CD14-positive monocyte (primary cell): ENCODE measurements at regions not wholly inside any gene's neighbourhood (a gene's known extent, or its start where the extent isn't known, plus 50 kb on each side); places are given as distances from the start of the nearest gene placed in this dataset.

Experiments
- DNase-seq, 3 donors: peaks; one replicate each; pipeline ENCODE4 v3.0.0-alpha.2; 2011 to 2022
- H2AFZ ChIP-seq: 2 replicates; pipeline ENCODE4 v1.6.0; 2012; ENCODE audit warnings: mild to moderate bottlenecking, low read depth, low read length, inconsistent platforms; ENCODE audit not compliant: insufficient read depth, poor library complexity, severe bottlenecking
- H3K27ac ChIP-seq, 2 donors: 1 replicate in 1 of 2; 2 replicates in 1 of 2; pipeline ENCODE4 v1.5.1; 2012 to 2013; ENCODE audit warnings: low read length in 2 of 2, control low read depth in 1 of 2, inconsistent platforms in 1 of 2, low read depth in 1 of 2, mild to moderate bottlenecking in 1 of 2
- H3K27me3 ChIP-seq, 2 donors: one replicate each; pipeline versions ENCODE4 v1.6.0 to v1.6.1; 2011 to 2013; ENCODE audit warnings: low read length in 2 of 2; ENCODE audit not compliant: control insufficient read depth in 2 of 2, insufficient read depth in 2 of 2
- H3K36me3 ChIP-seq, 2 donors: replicated peaks in 1 of 2; 1 replicate in 1 of 2; 2 replicates in 1 of 2; pipeline versions ENCODE4 v1.5.1 to v1.6.1; 2012 to 2013; ENCODE audit warnings: low read length in 2 of 2, control low read depth in 1 of 2, inconsistent platforms in 1 of 2, mild to moderate bottlenecking in 1 of 2; ENCODE audit not compliant: insufficient read depth in 2 of 2, control insufficient read depth in 1 of 2
- H3K4me1 ChIP-seq, 2 donors: 1 replicate in 1 of 2; 2 replicates in 1 of 2; pipeline versions ENCODE4 v1.5.1 to v1.6.1; 2012 to 2013; ENCODE audit warnings: low read length in 2 of 2, control low read depth in 1 of 2, inconsistent platforms in 1 of 2, mild to moderate bottlenecking in 1 of 2, moderate library complexity in 1 of 2; ENCODE audit not compliant: insufficient read depth in 2 of 2, control insufficient read depth in 1 of 2
- H3K4me2 ChIP-seq: replicated peaks from 2 replicates; pipeline ENCODE3; 2012; ENCODE audit warnings: low read length, moderate library complexity, mild to moderate bottlenecking; ENCODE audit not compliant: poor library complexity, severe bottlenecking; ENCODE audit errors: extremely low read depth
- H3K4me3 ChIP-seq, 3 experiments: fragments of 200-600 bp in 1 of 3; sonication (generic) in 1 of 3; replicated peaks in 1 of 3; 1 replicate in 2 of 3; 2 replicates in 1 of 3; pipeline ENCODE4 v1.5.1; 2011 to 2013; ENCODE audit warnings: low read length in 3 of 3, mild to moderate bottlenecking in 3 of 3, control low read depth in 2 of 3, low read depth in 2 of 3, inconsistent platforms in 1 of 3, moderate library complexity in 1 of 3
- H3K79me2 ChIP-seq: 2 replicates; pipeline ENCODE4 v1.6.0; 2012; ENCODE audit warnings: mild to moderate bottlenecking, control low read depth, inconsistent platforms, low read length, moderate library complexity; ENCODE audit not compliant: insufficient read depth
- H3K9ac ChIP-seq: 2 replicates; pipeline ENCODE4 v1.6.0; 2017; ENCODE audit warnings: low read length, mild to moderate bottlenecking; ENCODE audit not compliant: insufficient read depth, poor library complexity, severe bottlenecking
- H3K9me3 ChIP-seq, 2 donors: replicated peaks in 1 of 2; 1 replicate in 1 of 2; 2 replicates in 1 of 2; pipeline versions ENCODE4 v1.5.1 to v1.6.1; 2012 to 2013; ENCODE audit warnings: low read length in 2 of 2, control low read depth in 1 of 2; ENCODE audit not compliant: control insufficient read depth in 1 of 2, insufficient read depth in 1 of 2
- H4K20me1 ChIP-seq: 2 replicates; pipeline ENCODE4 v1.6.0; 2012; ENCODE audit warnings: mild to moderate bottlenecking, low read length, control low read depth, moderate library complexity; ENCODE audit not compliant: insufficient read depth
- H3K27ac Mint-ChIP-seq, 7 donors: one replicate each; pipeline ENCODE4 v1.8.0; 2020; ENCODE audit warnings: mild to moderate bottlenecking in 7 of 7, mixed read lengths in 7 of 7, moderate library complexity in 6 of 7, inconsistent platforms in 2 of 7
- H3K27me3 Mint-ChIP-seq, 3 donors: one replicate each; pipeline ENCODE4 v1.8.0; 2021 to 2022; ENCODE audit warnings: low read depth in 3 of 3, mild to moderate bottlenecking in 3 of 3, mixed read lengths in 3 of 3, moderate library complexity in 3 of 3, inconsistent platforms in 1 of 3
- H3K36me3 Mint-ChIP-seq, 2 donors: one replicate each; pipeline ENCODE4 v1.8.0; 2020; ENCODE audit warnings: mixed read lengths in 2 of 2, inconsistent platforms in 1 of 2, mild to moderate bottlenecking in 1 of 2
- H3K4me1 Mint-ChIP-seq: one replicate; pipeline ENCODE4 v1.8.0; 2020; ENCODE audit warnings: mild to moderate bottlenecking, mixed read lengths
- H3K4me3 Mint-ChIP-seq, 2 donors: one replicate each; pipeline ENCODE4 v1.8.0; 2020; ENCODE audit warnings: mild to moderate bottlenecking in 2 of 2, mixed read lengths in 2 of 2, moderate library complexity in 1 of 2
- H3K9me3 Mint-ChIP-seq, 7 donors: one replicate each; pipeline ENCODE4 v1.8.0; 2020 to 2022; ENCODE audit warnings: mixed read lengths in 7 of 7, mild to moderate bottlenecking in 6 of 7, moderate library complexity in 6 of 7, inconsistent platforms in 2 of 7
- CTCF ChIP-seq: fragments of 200-600 bp; IDR thresholded peaks from one replicate; pipeline ENCODE4 v1.8.0; 2022; ENCODE audit warnings: antibody characterized with exemption, mild to moderate bottlenecking
- WGBS: methylation state at CpG from one replicate; pipeline ENCODE4 v1.1.5; 2013; ENCODE audit warnings: missing lambda C conversion rate; ENCODE audit not compliant: insufficient coverage; 5-methylcytosine and 5-hydroxymethylcytosine counted together
- intact Hi-C, 2 donors: fragments of 100-400 bp; cut with micrococcal nuclease; formaldehyde crosslinking; loops; one replicate each; pipeline versions ENCODE4 v1.15.0 to v1.15.1; 2023

- H3K27me3 Mint-ChIP-seq, result peaks cover 3 to 9% (median 5%) of the 10 kb centered on the region in 3 donors
- no peaks in the 10 kb centered on the region for H3K79me2 ChIP-seq
Observed at GRCh38 chr3:14001136-14001535, 121.3 kb upstream of the WNT7A start.

GRCh38 chr3:14000556-14000955, 120.7 kb upstream of the WNT7A start:
- Histone ChIP-seq H3K9me3 (peaks cover 2 to 13% of the 10 kb centered on the region in 2 donors), H2AFZ (no peak overlapping the region), H4K20me1 (no peaks in the 10 kb centered on the region), H3K79me2 (no peaks in the 10 kb centered on the region), H3K4me3 (no peak overlapping the region), H3K27me3 (no peaks in the 10 kb centered on the region), H3K36me3 (no peaks in the 10 kb centered on the region), H3K27ac (no peak overlapping the region), H3K4me1 (no peaks in the 10 kb centered on the region), H3K9ac (no peak overlapping the region), H3K4me2 (no peak overlapping the region)
- H3K4me1 Mint-ChIP-seq, result no peaks in the 10 kb centered on the region
- no peak for TF ChIP-seq CTCF
- peaks cover 3 to 9% (median 3%) of the 10 kb centered on the region in 3 donors for H3K27me3 Mint-ChIP-seq
- no peak overlapping the region for H3K27ac Mint-ChIP-seq
- no CpG with 5 or more reads among the region's 2 CpGs for WGBS
- intact Hi-C loops, result no loop called here
- peaks cover 0 to 22% (median 8%) of the 10 kb centered on the region in 7 donors for H3K9me3 Mint-ChIP-seq
- no peak overlapping the region for H3K4me3 Mint-ChIP-seq
- H3K36me3 Mint-ChIP-seq, result no peaks in the 10 kb centered on the region
- no peak for DNase-seq

More at GRCh38 chr3:14001136-14001535, 121.3 kb upstream of the WNT7A start:
- Mint-ChIP-seq H3K9me3 (peaks cover 0 to 17% (median 3%) of the 10 kb centered on the region in 7 donors), H3K4me3 (no peak overlapping the region), H3K4me1 (no peaks in the 10 kb centered on the region), H3K27ac (no peak overlapping the region), H3K36me3 (no peaks in the 10 kb centered on the region)
- Histone ChIP-seq H2AFZ (no peak overlapping the region), H3K4me1 (no peaks in the 10 kb centered on the region), H3K36me3 (no peaks in the 10 kb centered on the region), H3K4me2 (no peak overlapping the region), H3K4me3 (no peak overlapping the region), H3K9me3 (peaks cover 2 to 12% of the 10 kb centered on the region in 2 donors), H3K9ac (no peak overlapping the region), H3K27ac (no peak overlapping the region), H3K27me3 (no peaks in the 10 kb centered on the region), H4K20me1 (no peaks in the 10 kb centered on the region)
- intact Hi-C loops, result no loop called here
- DNase-seq, result no peak
- TF ChIP-seq CTCF, result no peak
